Ishikawa (cell line): ENCODE measurements at regions not wholly inside any gene's neighbourhood (a gene's known extent, or its start where the extent isn't known, plus 50 kb on each side); places are given as distances from the start of the nearest gene placed in this dataset.

Source experiments
- CEBPB ChIP-seq: IDR thresholded peaks from 2 replicates; pipeline ENCODE4 v1.6.1; 2012
- CREB1 ChIP-seq: IDR thresholded peaks from 2 replicates; pipeline ENCODE4 v1.6.1; 2012; ENCODE audit warnings: low read depth
- EGR1 ChIP-seq: IDR thresholded peaks from 2 replicates; pipeline ENCODE4 v1.6.1; 2012
- EP300 ChIP-seq: IDR thresholded peaks from 2 replicates; pipeline ENCODE4 v1.6.1; 2012; ENCODE audit warnings: borderline replicate concordance
- FOXM1 ChIP-seq: IDR thresholded peaks from 2 replicates; pipeline ENCODE4 v1.6.1; 2012; ENCODE audit warnings: low read depth, borderline replicate concordance
- NFIC ChIP-seq: IDR thresholded peaks from 2 replicates; pipeline ENCODE4 v1.6.1; 2012
- RAD21 ChIP-seq: IDR thresholded peaks from 2 replicates; pipeline ENCODE4 v1.6.1; 2012; ENCODE audit warnings: low read depth
- REST ChIP-seq: IDR thresholded peaks from 2 replicates; pipeline ENCODE4 v1.6.1; 2012; ENCODE audit warnings: low read depth, mild to moderate bottlenecking
- TAF1 ChIP-seq: IDR thresholded peaks from 2 replicates; pipeline ENCODE4 v1.6.1; 2012; ENCODE audit warnings: low read depth, mild to moderate bottlenecking
- YY1 ChIP-seq: IDR thresholded peaks from 2 replicates; pipeline ENCODE4 v1.6.1; 2012; ENCODE audit warnings: low read depth
- ZBTB7A ChIP-seq: IDR thresholded peaks from 2 replicates; pipeline ENCODE4 v1.6.1; 2012; ENCODE audit warnings: low read depth

- TF ChIP-seq EP300 (no peak), YY1 (no peak), FOXM1 (no peak), CEBPB (no peak), ZBTB7A (no peak), CREB1 (no peak), EGR1 (no peak), NFIC (no peak), REST (no peak), RAD21 (no peak), TAF1 (no peak)
These were observed 228.9 kb downstream of the FGF10 start for GRCh38 chr5:44160369-44160768.
